GM21381 (cell line): ENCODE measurements at regions not wholly inside any gene's neighbourhood (a gene's known extent, or its start where the extent isn't known, plus 50 kb on each side); places are given as distances from the start of the nearest gene placed in this dataset.
"Not testable (repeated sequence)": the region's sequence is repeated elsewhere in the genome, so short reads cannot be mapped to it uniquely, and the experiment has no call there.

ENCODE experiments used
- ATAC-seq: cut with Tn5 transposase; IDR thresholded peaks from one replicate; pipeline ENCODE4 v1.9.1; 2021; ENCODE audit warnings: mild to moderate bottlenecking, moderate library complexity; ENCODE audit not compliant: unreplicated experiment

GRCh38 chr20:47440857-47441773, 60.6 kb upstream of the NCOA3 start:
- ATAC-seq = no peak

- no peak for ATAC-seq
Observed at GRCh38 chr20:47441774-47442150, 59.9 kb upstream of the NCOA3 start.

- not testable (repeated sequence) for ATAC-seq
Observed at GRCh38 chr20:47443060-47443459, 58.6 kb upstream of the NCOA3 start.

- no peak for ATAC-seq
Observed at GRCh38 chr20:47444584-47444983, 57.1 kb upstream of the NCOA3 start.

GRCh38 chr20:47445291-47445690, 56.4 kb upstream of the NCOA3 start:
- ATAC-seq = no peak

GRCh38 chr20:47447350-47448296, 54.1 kb upstream of the NCOA3 start:
- not testable (repeated sequence) for ATAC-seq

GRCh38 chr20:47448429-47448828, 53.3 kb upstream of the NCOA3 start:
- ATAC-seq = no peak

GRCh38 chr20:47451602-47451904, 50.1 kb upstream of the NCOA3 start:
- ATAC-seq = no peak
